ENCODE measurements at regions not wholly inside any gene's neighbourhood (a gene's known extent, or its start where the extent isn't known, plus 50 kb on each side); places are given as distances from the start of the nearest gene placed in this dataset.

- H4K20me1 ChIP-seq (ENCODE audit: low read depth, low read length): no peaks in the 10 kb centered on the region
Measured at GRCh38 chr12:89786177-89786810, 77.7 kb upstream of the ATP2B1 start.

GRCh38 chr12:89783359-89784060 lies 74.9 kb upstream of the ATP2B1 start:
- TF ChIP-seq EZH2phosphoT487 (conservative IDR thresholded peaks at IDR 0.05; ENCODE audit: low read length) (no peak), CTCF (IDR thresholded peaks at IDR 0.05; ENCODE audit: insufficient read depth, low read length, poor library complexity, severe bottlenecking) (no peak)
- no peak overlapping the region for H3K9ac ChIP-seq (ENCODE audit: low read length)
- no peaks in the 10 kb centered on the region for H4K20me1 ChIP-seq (ENCODE audit: low read depth, low read length)
- no peak overlapping the region for H3K27ac ChIP-seq (ENCODE audit: low read depth, low read length)
- H3K36me3 ChIP-seq (ENCODE audit: low read length): no peaks in the 10 kb centered on the region
- H2AFZ ChIP-seq (ENCODE audit: low read depth, low read length, severe bottlenecking): no peak overlapping the region
- peaks cover 22% of the 10 kb centered on the region; the same call in 1 of the 2 replicates for H3K9me3 ChIP-seq (ENCODE audit: insufficient read depth, low read length)
- no peaks in the 10 kb centered on the region for H3F3A ChIP-seq (ENCODE audit: insufficient read depth)
- H3K27me3 ChIP-seq (ENCODE audit: low read length): 0 out of 2 replicates have a peak, but pooled peaks cover 4% of the 10 kb centered on the region
- no peaks in the 10 kb centered on the region for H3K79me2 ChIP-seq (ENCODE audit: insufficient read depth, low read length)
- no peaks in the 10 kb centered on the region for H3K9me2 ChIP-seq (replicated peaks; ENCODE audit: insufficient read depth, low read length)
- H3K4me2 ChIP-seq (ENCODE audit: low read depth, low read length, poor library complexity, severe bottlenecking): no peak overlapping the region
- H3K4me3 ChIP-seq (ENCODE audit: insufficient read depth, low read length, poor library complexity, severe bottlenecking): no peak overlapping the region

More at GRCh38 chr12:89786177-89786810, 77.7 kb upstream of the ATP2B1 start:
- H3K27me3 ChIP-seq (ENCODE audit: low read length): 0 out of 2 replicates have a peak, but pooled peaks cover 4% of the 10 kb centered on the region
- TF ChIP-seq CTCF (IDR thresholded peaks at IDR 0.05; ENCODE audit: insufficient read depth, low read length, poor library complexity, severe bottlenecking) (no peak), EZH2phosphoT487 (conservative IDR thresholded peaks at IDR 0.05; ENCODE audit: low read length) (no peak)
- H2AFZ ChIP-seq (ENCODE audit: low read depth, low read length, severe bottlenecking): no peak overlapping the region
- H3K9ac ChIP-seq (ENCODE audit: low read length): no peak overlapping the region
- H3K4me2 ChIP-seq (ENCODE audit: low read depth, low read length, poor library complexity, severe bottlenecking): no peak overlapping the region
- H3K9me3 ChIP-seq (ENCODE audit: insufficient read depth, low read length): peaks cover 22% of the 10 kb centered on the region; the same call in 1 of the 2 replicates
- no peak overlapping the region for H3K4me3 ChIP-seq (ENCODE audit: insufficient read depth, low read length, poor library complexity, severe bottlenecking)
- H3K27ac ChIP-seq (ENCODE audit: low read depth, low read length): no peak overlapping the region
- no peaks in the 10 kb centered on the region for H3K9me2 ChIP-seq (replicated peaks; ENCODE audit: insufficient read depth, low read length)
- H3K79me2 ChIP-seq (ENCODE audit: insufficient read depth, low read length): no peaks in the 10 kb centered on the region
- no peaks in the 10 kb centered on the region for H3K36me3 ChIP-seq (ENCODE audit: low read length)
- H3F3A ChIP-seq (ENCODE audit: insufficient read depth): no peaks in the 10 kb centered on the region

GRCh38 chr12:89782807-89783206 lies 74.2 kb upstream of the ATP2B1 start:
- Histone ChIP-seq H3K9me3 (ENCODE audit: insufficient read depth, low read length) (peaks cover 22% of the 10 kb centered on the region; the same call in 1 of the 2 replicates), H4K20me1 (ENCODE audit: low read depth, low read length) (no peaks in the 10 kb centered on the region), H2AFZ (ENCODE audit: low read depth, low read length, severe bottlenecking) (no peak overlapping the region), H3K9me2 (replicated peaks; ENCODE audit: insufficient read depth, low read length) (no peaks in the 10 kb centered on the region), H3K36me3 (ENCODE audit: low read length) (no peaks in the 10 kb centered on the region), H3K27ac (ENCODE audit: low read depth, low read length) (no peak overlapping the region), H3K4me3 (ENCODE audit: insufficient read depth, low read length, poor library complexity, severe bottlenecking) (no peak overlapping the region), H3F3A (ENCODE audit: insufficient read depth) (no peaks in the 10 kb centered on the region), H3K4me2 (ENCODE audit: low read depth, low read length, poor library complexity, severe bottlenecking) (no peak overlapping the region), H3K79me2 (ENCODE audit: insufficient read depth, low read length) (no peaks in the 10 kb centered on the region), H3K27me3 (ENCODE audit: low read length) (0 out of 2 replicates have a peak, but pooled peaks cover 4% of the 10 kb centered on the region), H3K9ac (ENCODE audit: low read length) (no peak overlapping the region)
- TF ChIP-seq CTCF (IDR thresholded peaks at IDR 0.05; ENCODE audit: insufficient read depth, low read length, poor library complexity, severe bottlenecking): no peak
- no peak for TF ChIP-seq EZH2phosphoT487 (conservative IDR thresholded peaks at IDR 0.05; ENCODE audit: low read length)
